GM19468 (cell line): ENCODE measurements at regions not wholly inside any gene's neighbourhood (a gene's known extent, or its start where the extent isn't known, plus 50 kb on each side); places are given as distances from the start of the nearest gene placed in this dataset.

Experiments used
- ATAC-seq: cut with Tn5 transposase; IDR thresholded peaks from one replicate; pipeline ENCODE4 v1.9.1; 2021; ENCODE audit warnings: mild to moderate bottlenecking, moderate library complexity, moderate number of reproducible peaks; ENCODE audit not compliant: unreplicated experiment; ENCODE audit errors: extremely low read depth

DNA sequence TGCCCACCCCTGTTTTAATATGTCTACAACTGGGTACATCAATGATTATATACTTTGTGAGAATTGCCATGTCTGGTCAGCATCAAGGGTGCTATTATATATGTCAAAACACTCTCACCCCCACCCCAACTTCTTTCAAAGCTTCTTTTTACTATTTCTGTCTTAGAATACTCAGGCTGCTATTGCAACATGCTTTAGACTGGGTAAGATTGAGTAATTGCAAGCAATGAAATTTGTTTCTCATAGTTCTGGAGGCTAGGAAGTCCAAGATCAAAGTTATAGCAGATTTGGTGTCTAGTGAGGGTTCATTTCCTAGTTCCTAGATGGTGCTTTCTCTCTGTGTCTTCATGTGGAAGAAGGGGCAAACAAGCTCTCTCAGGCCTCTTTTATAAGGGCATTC lies 100.5 kb upstream of the KCNK1 start:
- no peak for ATAC-seq

DNA sequence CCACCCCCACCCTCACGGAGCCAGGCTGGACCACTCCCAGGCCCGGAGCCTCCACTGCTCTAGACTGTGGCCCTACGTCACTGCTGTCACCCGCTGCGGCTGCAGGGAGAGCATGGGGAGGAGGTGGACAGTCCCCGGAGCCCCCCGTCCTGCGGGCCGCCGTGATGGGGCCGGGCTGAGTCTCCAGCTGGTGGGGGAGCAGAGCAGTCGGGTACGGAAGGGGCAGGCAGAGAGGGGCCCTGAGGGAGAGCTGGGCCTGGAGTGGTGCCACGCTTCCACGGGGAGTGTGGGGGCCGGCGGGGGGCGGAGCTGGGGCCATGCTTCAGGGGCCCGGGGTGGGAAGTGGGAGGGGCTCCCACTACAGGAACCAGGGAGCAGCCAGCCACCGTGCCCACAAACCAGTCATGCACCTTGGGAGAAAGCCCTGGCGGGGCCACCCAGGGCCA lies 98.9 kb upstream of the KCNK1 start:
- ATAC-seq = no peak

- no peak for ATAC-seq
These were observed 97.2 kb upstream of the KCNK1 start for GRCh38 chr1:233516732-233517131.

DNA sequence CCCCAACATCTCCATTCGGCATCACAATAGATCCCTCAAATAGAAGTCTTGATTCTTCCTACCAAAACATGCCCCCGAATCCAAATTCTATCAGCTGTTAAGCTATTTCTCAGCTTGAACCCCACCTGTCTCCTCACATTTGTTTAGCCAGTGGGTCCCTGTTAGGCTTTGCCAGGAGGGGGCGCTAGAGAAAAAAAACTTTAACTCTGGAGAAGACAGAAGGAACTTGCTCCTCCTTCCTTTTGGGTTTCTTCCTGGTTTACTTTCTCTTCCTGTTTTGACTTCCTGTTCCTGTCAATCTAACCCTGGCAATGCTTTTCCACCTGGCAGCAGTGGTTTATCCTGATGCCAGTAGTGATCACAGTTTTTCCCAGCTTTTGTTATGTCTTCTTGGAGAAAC lies 95.6 kb upstream of the KCNK1 start:
- no peak for ATAC-seq

DNA sequence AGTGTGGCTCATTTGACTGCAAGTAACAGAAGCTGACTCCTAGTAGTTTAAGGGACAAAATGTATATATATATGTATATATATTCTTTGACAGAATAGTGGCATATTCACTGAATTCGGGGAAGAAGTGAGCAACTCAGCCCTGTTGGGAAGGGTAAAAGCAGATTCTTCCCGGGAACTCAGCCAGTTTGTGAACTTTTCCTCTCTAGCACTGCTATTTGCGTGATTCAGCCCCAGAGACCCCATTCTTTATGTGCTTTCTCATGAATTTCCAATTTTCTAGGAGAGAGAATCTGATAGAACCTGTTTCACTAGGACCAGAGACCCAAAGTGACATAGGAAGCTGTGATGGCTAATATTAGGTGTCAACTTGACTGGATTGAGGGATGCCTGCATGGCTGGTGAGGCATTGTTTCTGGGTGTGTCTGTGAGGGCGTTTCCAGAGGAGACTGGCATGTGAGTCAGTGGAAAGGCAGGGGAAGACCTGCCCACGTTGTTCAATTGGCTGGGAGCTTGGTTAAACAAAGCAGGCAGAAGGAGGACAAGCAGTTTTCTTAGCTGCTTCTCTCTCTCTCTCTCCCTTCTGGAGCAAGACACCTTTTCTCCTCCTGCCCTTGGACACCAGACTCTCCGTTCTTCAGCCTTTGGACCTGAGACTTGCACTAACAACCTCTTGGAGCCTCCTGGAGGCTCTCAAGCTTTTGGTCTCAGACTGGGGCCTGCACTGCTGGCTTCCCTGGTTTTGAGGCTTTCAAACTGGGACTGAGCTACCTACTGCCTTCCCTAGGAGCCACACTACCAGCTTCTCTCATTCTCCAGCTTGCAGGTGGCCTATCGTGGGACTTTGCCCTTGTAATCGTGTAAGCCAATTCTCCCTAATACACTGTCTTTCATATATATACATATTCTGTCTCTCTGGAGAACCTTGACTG lies 93.4 kb upstream of the KCNK1 start:
- ATAC-seq = no peak

DNA sequence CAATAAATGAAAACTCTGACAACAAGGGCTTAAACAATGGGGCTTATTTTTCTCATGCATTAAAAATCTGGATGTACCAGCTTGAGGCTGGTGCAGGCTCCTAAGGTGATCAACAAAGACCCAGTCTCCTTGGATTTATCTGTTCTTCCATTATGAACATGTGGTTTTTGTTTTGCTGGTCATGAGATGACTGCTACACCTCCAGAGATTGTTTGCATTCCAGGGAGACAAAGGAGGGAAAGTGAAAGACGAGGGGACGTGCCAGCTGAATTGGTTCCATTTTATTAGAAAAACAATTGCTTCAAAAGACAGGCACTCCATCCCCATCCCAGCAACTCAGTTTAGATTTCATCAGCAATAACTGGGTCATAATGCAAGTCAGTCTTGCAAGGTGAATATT lies 90.9 kb upstream of the KCNK1 start:
- no peak for ATAC-seq

DNA sequence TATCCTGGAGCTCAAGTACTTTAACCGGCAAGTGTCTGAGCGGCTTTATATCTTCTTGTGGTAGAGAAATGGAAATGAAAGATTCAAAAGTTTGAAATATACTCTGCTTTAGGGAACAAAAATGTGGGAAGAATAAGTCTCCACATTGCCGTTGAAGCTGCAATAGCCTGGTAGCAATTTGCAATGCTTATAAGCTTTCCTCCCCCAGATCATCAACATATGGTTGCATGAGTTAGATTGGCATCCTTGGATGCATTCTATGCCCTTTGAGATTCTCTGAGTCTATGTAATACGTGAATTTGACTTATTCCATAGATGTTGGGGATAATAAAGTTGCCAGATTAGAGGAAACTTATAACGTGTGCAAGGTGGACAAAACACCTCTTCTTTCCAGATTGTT lies 86.1 kb upstream of the KCNK1 start:
- ATAC-seq = no peak

DNA sequence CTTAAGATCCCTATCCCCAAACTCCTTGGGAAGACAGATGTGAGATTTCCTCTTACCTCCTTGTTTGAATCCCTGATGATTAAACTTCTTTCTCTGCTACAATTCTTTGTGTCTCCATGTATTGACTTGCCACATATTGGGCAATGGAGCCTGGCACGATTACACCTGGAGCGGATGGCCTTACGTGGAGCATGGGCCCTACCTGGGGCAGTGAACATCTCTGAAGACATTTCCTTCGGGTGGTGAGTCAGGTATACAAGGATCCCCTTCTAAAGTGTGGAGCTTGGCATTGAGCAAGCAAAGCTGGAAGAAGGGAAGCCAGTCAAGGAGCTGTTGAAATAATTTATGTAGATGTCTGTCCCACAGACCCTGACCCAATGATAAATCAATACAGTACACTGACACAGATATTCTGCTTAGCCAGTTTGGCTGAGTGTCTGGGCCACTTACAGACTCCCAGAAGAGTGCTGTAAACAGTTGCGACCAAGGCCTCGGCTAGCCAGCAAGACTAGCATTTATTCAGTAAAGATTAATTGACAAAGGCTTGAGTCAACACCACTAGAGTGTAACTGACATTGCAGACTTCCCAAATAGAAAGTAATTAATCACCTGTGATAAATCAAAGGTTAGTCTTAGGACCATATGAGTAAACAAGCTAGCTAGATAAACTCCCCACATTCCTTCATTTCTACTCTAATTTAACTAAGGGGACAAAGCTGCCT lies 83.1 kb upstream of the KCNK1 start:
- ATAC-seq = no peak

DNA sequence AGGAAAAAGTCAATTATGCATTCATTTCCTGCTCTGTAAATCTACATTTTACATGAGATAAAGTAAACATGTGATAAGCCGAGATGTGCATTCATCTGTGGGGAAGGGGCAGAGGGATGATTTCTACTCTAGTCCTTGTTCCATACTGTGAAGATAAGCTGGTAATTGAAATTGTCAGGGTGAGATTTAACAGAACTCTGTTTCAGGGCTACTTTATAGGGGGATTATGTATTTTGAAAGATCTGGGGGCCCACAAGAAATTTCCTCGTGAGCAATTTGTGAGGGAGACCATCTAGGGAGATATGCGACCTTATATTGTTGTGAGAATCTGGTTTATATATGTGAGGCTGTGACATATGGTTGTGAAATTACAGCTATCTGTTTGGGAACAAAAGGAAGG lies 73.1 kb upstream of the KCNK1 start:
- no peak for ATAC-seq

DNA sequence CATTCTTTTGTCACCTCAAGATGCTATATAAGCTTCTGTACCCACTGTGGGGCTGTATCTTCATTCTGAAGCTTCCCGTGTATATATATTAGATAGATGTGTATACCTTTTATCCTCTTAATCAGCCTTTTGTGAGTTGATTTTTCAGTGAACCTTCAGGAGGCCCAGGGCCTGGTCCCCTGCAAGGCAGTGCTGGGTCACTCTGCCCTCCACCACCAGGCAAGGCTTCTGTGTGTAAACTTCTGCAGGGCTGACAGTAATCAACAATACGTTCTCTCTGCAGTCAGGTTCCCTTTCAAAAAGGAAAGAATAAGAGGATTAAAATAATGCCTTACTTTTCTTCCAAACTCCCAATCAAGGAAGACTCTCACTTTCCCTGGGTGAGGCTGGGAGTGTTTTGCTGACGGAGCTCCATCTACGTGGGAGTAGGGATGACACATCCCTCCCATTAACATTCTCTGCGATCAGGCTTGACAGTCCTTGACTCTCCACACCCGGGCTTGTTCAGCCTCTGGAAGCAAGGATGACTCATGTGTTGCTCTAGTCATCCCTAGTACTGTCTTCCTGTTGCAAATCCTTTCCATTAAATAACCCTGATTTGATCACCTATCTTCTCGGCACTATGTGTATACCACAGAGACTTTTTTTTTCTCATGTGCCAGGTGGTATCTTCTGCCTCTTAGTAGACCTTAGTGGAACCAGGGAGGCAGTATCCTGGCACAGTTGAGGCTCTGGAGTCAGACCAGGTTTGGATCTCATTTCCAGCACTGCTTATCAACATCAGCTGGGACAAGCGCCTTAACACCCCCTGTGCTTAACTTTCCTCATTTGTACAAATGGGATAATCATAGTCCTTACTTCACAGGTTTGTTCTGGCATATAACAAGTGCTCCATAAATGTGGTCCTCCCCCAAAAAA lies 70.3 kb upstream of the KCNK1 start:
- ATAC-seq = no peak

GRCh38 chr1:233544304-233544703 lies 69.6 kb upstream of the KCNK1 start:
- ATAC-seq = no peak

GRCh38 chr1:233547726-233548125 lies 66.2 kb upstream of the KCNK1 start:
- ATAC-seq = no peak

- no peak for ATAC-seq
These were observed 64.5 kb upstream of the KCNK1 start for GRCh38 chr1:233549404-233549803.

- ATAC-seq = no peak
These were observed 64.0 kb upstream of the KCNK1 start for GRCh38 chr1:233549917-233550316.

GRCh38 chr1:233554037-233554436 lies 59.9 kb upstream of the KCNK1 start:
- no peak for ATAC-seq

- no peak for ATAC-seq
These were observed 52.0 kb upstream of the KCNK1 start for GRCh38 chr1:233561708-233562426.
